RWPE1 (cell line): ENCODE measurements at regions not wholly inside any gene's neighbourhood (a gene's known extent, or its start where the extent isn't known, plus 50 kb on each side); places are given as distances from the start of the nearest gene placed in this dataset.
"Not testable (repeated sequence)": the region's sequence is repeated elsewhere in the genome, so short reads cannot be mapped to it uniquely, and the experiment has no call there.

Experiments used
- CTCF ChIA-PET: fragments of 350-600 bp; sonication (Branson Sonifier 250); formaldehyde crosslinking; extraction: SDS; loops from one replicate; lab custom pipeline; 2021; lab: Yijun Ruan, JAX
- POLR2A ChIA-PET: fragments of 400-600 bp; formaldehyde crosslinking; extraction: SDS; loops from one replicate; lab custom pipeline; 2020; ENCODE audit warnings: antibody characterized with exemption; ENCODE audit not compliant: low non-redundant PET; lab: Yijun Ruan, JAX
- DNase-seq: peaks from one replicate; pipeline ENCODE4 v3.0.0; 2012; ENCODE audit warnings: low spot score
- H3K27ac ChIP-seq: fragments of 450-650 bp; 2 replicates; pipeline ENCODE4 v1.5.1; 2017
- CTCF ChIP-seq: fragments of 450-650 bp; conservative IDR thresholded peaks from 2 replicates; pipeline ENCODE4 v1.5.1; 2017; ENCODE audit warnings: low read depth, mild to moderate bottlenecking

- POLR2A ChIA-PET, result no interaction called here
- CTCF ChIA-PET, result interaction anchor here (0.7 kb wide), 1 partner anchor 1234 kb away, joined by 3 read pairs; no protein-coding TSS in a partner anchor
- no peak for TF ChIP-seq CTCF
- no peak overlapping the region for H3K27ac ChIP-seq
- DNase-seq, result no peak
Measured at GRCh38 chr11:92607969-92608722, 361.3 kb upstream of the MTNR1B start.

- CTCF ChIA-PET, result interaction anchor here (0.6 kb wide), 2 partner anchors 718 to 1054 kb away, joined by 3 read pairs; no protein-coding TSS in a partner anchor
- H3K27ac ChIP-seq, result no peak overlapping the region
- DNase-seq, result no peak
- POLR2A ChIA-PET, result no interaction called here
- TF ChIP-seq CTCF, result no peak
Measured at GRCh38 chr11:92611157-92611556, 358.3 kb upstream of the MTNR1B start.

- DNase-seq, CTCF ChIA-PET, POLR2A ChIA-PET, H3K27ac ChIP-seq: not testable (repeated sequence)
Measured at GRCh38 chr11:92618020-92618419, 351.4 kb upstream of the MTNR1B start.

- H3K27ac ChIP-seq, result no peak overlapping the region
- DNase-seq, result no peak
- ChIA-PET CTCF (no interaction called here), POLR2A (no interaction called here)
- TF ChIP-seq CTCF, result no peak
Measured at GRCh38 chr11:92623055-92623454, 346.4 kb upstream of the MTNR1B start.

- TF ChIP-seq CTCF, result no peak
- POLR2A ChIA-PET, result no interaction called here
- no peak for DNase-seq
- CTCF ChIA-PET, result no interaction called here
- H3K27ac ChIP-seq, result no peak overlapping the region
Measured at GRCh38 chr11:92625894-92626293, 343.6 kb upstream of the MTNR1B start.

- TF ChIP-seq CTCF, result no peak
- ChIA-PET CTCF (no interaction called here), POLR2A (no interaction called here)
- no peak overlapping the region for H3K27ac ChIP-seq
- DNase-seq, result no peak
Measured at GRCh38 chr11:92626624-92627023, 342.8 kb upstream of the MTNR1B start.

- ChIA-PET POLR2A (no interaction called here), CTCF (no interaction called here)
- no peak for DNase-seq
- TF ChIP-seq CTCF, result no peak
- H3K27ac ChIP-seq, result no peak overlapping the region
Measured at GRCh38 chr11:92627615-92628256, 341.7 kb upstream of the MTNR1B start.
